Sigmoid colon (tissue), 6 donors: ENCODE measurements at regions not wholly inside any gene's neighbourhood (a gene's known extent, or its start where the extent isn't known, plus 50 kb on each side); places are given as distances from the start of the nearest gene placed in this dataset.

Source experiments
- DNase-seq: peaks from one replicate; pipeline ENCODE4 v3.0.0-alpha.2; 2019
- H3K27ac ChIP-seq, 4 donors: fragments of 200-600 bp; sonication (generic); one replicate each; pipeline ENCODE4 v1.5.1; 2016 to 2019; ENCODE audit warnings: mild to moderate bottlenecking in 1 of 4
- H3K27me3 ChIP-seq, 3 donors: fragments of 200-600 bp; sonication (generic); one replicate each; pipeline ENCODE4 v1.5.1; 2019; ENCODE audit warnings: mild to moderate bottlenecking in 1 of 3
- H3K36me3 ChIP-seq, 4 donors: fragments of 200-600 bp; sonication (generic); one replicate each; pipeline ENCODE4 v1.5.1; 2016 to 2019
- H3K4me1 ChIP-seq, 4 donors: fragments of 200-600 bp; sonication (generic); one replicate each; pipeline ENCODE4 v1.5.1; 2017 to 2019
- H3K4me3 ChIP-seq, 4 donors: fragments of 200-600 bp; sonication (generic); one replicate each; pipeline ENCODE4 v1.5.1; 2017 to 2019; ENCODE audit warnings: mild to moderate bottlenecking in 2 of 4, moderate library complexity in 1 of 4
- H3K9me3 ChIP-seq, 4 donors: fragments of 200-600 bp in 3 of 4; sonication (generic) in 3 of 4; one replicate each; pipeline versions ENCODE4 v1.5.1 to v1.6.1; 2013 to 2019
- EP300 ChIP-seq, 4 donors: sonication (generic); formaldehyde crosslinking; IDR thresholded peaks; one replicate each; pipeline ENCODE4 v1.6.1; 2017; ENCODE audit warnings: antibody characterized with exemption in 4 of 4
- POLR2A ChIP-seq, 2 donors: fragments of 450-650 bp; IDR thresholded peaks; one replicate each; pipeline ENCODE4 v1.6.1; 2016; ENCODE audit warnings: antibody characterized with exemption in 2 of 2, mild to moderate bottlenecking in 2 of 2, moderate library complexity in 2 of 2
- POLR2AphosphoS5 ChIP-seq, 4 donors: sonication (generic); formaldehyde crosslinking; IDR thresholded peaks; one replicate each; pipeline ENCODE4 v1.6.1; 2017; ENCODE audit warnings: antibody characterized with exemption in 4 of 4
- WGBS, 2 donors: extraction: QIAGEN DNeasy Blood & Tissue Kit; methylation state at CpG; one replicate each; pipeline ENCODE4 v1.1.7; 2013; 5-methylcytosine and 5-hydroxymethylcytosine counted together
- intact Hi-C: fragments of 100-400 bp; cut with DNase I; formaldehyde crosslinking; loops from one replicate; pipeline ENCODE4 v1.15.1; 2023
- TF ChIP-seq, protein P1 (sequence below), 4 experiments: fragments of 450-650 bp in 3 of 4; fragments of 200-600 bp in 1 of 4; IDR thresholded peaks; one replicate each; pipeline ENCODE4 v1.5.1; 2016 to 2019; ENCODE audit warnings: antibody characterized with exemption in 4 of 4, mild to moderate bottlenecking in 3 of 4, moderate library complexity in 2 of 4
- donor health status: healthy with polysubstance abuse.
- donor health status: healthy.

DNA sequence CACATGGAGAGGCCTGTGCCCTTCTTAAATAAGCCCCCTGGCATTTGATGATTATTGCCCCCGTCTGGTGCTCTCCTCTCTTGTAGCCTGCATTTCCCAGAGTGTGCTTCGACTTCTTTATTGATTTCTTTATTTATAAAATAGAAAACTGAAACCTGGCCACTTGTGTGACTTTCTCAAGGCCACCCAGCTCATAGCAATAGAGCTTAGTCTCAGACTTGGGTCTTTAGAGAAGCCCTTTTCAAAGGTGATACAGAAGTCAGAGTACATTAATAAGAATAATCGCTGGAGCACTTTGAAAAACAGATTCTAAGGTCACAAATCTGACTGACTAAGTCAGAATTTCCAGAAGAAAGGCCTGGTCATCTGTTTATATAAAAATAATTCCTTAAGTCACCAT, 86.6 kb downstream of the NOC3L start:
- intact Hi-C loops, result loop anchor here (5.0 kb wide), 1 partner anchor 41 kb away; no protein-coding TSS in a partner anchor
- DNase-seq, result no peak
- TF ChIP-seq POLR2A (IDR thresholded peaks at IDR 0.05) (no peak), POLR2AphosphoS5 (IDR thresholded peaks at IDR 0.05) (no peak), EP300 (IDR thresholded peaks at IDR 0.05) (no peak)
- TF ChIP-seq, protein P1, sequence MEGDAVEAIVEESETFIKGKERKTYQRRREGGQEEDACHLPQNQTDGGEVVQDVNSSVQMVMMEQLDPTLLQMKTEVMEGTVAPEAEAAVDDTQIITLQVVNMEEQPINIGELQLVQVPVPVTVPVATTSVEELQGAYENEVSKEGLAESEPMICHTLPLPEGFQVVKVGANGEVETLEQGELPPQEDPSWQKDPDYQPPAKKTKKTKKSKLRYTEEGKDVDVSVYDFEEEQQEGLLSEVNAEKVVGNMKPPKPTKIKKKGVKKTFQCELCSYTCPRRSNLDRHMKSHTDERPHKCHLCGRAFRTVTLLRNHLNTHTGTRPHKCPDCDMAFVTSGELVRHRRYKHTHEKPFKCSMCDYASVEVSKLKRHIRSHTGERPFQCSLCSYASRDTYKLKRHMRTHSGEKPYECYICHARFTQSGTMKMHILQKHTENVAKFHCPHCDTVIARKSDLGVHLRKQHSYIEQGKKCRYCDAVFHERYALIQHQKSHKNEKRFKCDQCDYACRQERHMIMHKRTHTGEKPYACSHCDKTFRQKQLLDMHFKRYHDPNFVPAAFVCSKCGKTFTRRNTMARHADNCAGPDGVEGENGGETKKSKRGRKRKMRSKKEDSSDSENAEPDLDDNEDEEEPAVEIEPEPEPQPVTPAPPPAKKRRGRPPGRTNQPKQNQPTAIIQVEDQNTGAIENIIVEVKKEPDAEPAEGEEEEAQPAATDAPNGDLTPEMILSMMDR (IDR thresholded peaks at IDR 0.05), result no peak
- Histone ChIP-seq H3K27ac (no peak overlapping the region), H3K27me3 (no peaks in the 10 kb centered on the region), H3K4me1 (peaks cover 0 to 34% (median 16%) of the 10 kb centered on the region in 4 donors), H3K4me3 (no peak overlapping the region), H3K9me3 (no peaks in the 10 kb centered on the region), H3K36me3 (peaks cover 0 to 5% (median 0%) of the 10 kb centered on the region in 4 donors)
- 78 to 81% methylated on average over 3 of the region's 3 CpGs for WGBS, 2 donors

DNA sequence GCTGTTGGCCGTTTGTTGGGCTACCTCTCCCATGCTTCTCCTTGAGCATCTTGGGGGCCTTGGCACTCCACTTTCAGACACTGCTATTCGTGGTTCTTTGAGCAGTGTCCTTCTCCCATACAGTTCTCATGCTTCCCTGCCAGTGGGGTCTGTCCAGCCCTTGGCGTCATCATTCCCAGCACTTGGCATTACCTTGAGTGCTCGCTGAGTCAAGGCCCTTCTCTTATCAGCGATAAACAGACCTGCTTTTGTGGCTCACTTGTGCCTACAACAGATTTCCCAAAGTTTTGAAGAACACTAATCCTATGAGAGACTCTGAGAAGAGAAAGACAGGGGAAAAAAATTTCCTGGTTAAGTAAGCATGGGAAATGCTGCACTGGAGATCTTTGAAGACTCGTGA, 85.3 kb downstream of the NOC3L start:
- H3K36me3 ChIP-seq, result no peaks in the 10 kb centered on the region
- intact Hi-C loops, result loop anchor here (5.0 kb wide), 1 partner anchor 40 kb away; no protein-coding TSS in a partner anchor
- WGBS, 2 donors, result 87 to 90% methylated on average over 6 of the region's 6 CpGs

DNA sequence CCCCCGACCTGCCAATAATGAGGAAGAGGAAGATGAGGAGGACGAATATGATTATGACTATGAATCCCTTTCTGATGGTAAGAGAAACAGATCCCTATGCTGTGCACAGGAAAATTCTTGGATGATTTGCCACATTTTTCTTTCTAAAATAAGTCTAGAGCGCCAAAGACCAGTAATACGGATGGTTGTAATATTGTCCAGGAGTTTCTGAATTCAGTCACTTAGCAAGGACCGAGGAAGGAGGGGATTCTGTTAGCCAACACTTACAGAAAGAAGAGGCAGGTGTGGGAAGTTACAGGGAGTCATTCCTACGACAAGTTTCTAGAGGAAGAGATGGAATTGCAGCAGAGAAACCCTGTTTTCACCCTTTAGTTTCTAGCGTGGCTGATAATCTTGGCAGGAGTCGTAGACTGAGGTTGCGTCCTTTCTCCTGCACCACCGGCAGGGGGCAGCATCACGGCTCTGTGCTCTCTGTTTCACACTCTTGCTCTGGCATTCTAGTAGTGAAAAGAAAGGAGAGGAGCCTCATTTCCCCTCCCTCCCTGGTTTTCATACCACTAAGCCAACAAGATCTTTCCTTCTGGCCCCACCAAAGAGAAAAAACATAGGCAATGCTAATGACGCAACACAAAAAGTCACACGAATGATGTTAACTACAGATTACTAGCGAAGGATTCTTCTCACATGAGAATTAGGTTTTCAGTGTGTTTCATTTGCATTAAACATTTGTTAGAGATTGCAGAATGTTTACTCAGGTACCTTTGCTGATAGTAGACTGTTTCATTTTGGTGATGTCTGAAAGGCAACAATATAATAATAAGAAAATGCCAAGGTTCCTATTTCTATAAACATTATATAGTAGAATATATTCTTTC, 82.7 kb downstream of the NOC3L start:
- H3K27me3 ChIP-seq, result no peaks in the 10 kb centered on the region
- intact Hi-C loops, result loop anchor here (5.0 kb wide), 2 partner anchors 37 to 162 kb away; no protein-coding TSS in a partner anchor
- WGBS, 2 donors, result 50 to 57% methylated on average over 14 of the region's 14 CpGs
- H3K9me3 ChIP-seq, result no peaks in the 10 kb centered on the region
- H3K27ac ChIP-seq, result peak overlapping the region in 2 of 4 donors; percentile 8 to 28
- H3K4me3 ChIP-seq, result no peak overlapping the region
- peaks cover 0 to 11% (median 0%) of the 10 kb centered on the region in 4 donors for H3K36me3 ChIP-seq
- TF ChIP-seq POLR2A (IDR thresholded peaks at IDR 0.05) (no peak), EP300 (IDR thresholded peaks at IDR 0.05) (no peak), POLR2AphosphoS5 (IDR thresholded peaks at IDR 0.05) (no peak)
- TF ChIP-seq, protein P1 (IDR thresholded peaks at IDR 0.05), result peak; percentile 21 to 81 (median 66)
- DNase-seq, result no peak
- H3K4me1 ChIP-seq, result peaks cover 0 to 19% (median 6%) of the 10 kb centered on the region in 4 donors

More for the DNA sequence above, 85.3 kb downstream of the NOC3L start:
- Histone ChIP-seq H3K27ac (no peak overlapping the region), H3K4me3 (no peak overlapping the region), H3K27me3 (no peaks in the 10 kb centered on the region), H3K9me3 (no peaks in the 10 kb centered on the region), H3K4me1 (peaks cover 0 to 34% (median 16%) of the 10 kb centered on the region in 4 donors)
- no peak for TF ChIP-seq POLR2AphosphoS5 (IDR thresholded peaks at IDR 0.05)
- no peak for TF ChIP-seq POLR2A (IDR thresholded peaks at IDR 0.05)
- TF ChIP-seq EP300 (IDR thresholded peaks at IDR 0.05), result no peak
- TF ChIP-seq, protein P1 (IDR thresholded peaks at IDR 0.05), result no peak
- DNase-seq, result no peak

DNA sequence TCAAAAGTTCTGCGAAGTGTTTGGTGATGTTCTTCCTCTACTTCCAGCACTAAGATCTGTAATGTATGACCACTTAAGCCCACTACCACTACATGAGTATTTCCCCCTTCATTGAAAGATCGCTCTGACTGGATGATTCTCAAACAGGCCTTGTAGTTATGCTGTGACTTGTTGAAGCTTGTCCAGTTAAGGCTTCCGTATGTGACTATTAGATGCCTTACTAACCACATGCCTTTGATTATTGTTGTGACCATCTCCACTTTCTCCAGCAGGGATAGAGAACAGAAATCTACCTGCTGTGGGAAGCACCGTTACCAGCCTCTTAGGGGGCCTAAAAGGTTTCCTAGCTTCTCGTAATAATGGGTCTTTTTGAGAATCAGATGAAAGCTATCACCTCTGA, 81.1 kb downstream of the NOC3L start:
- peaks cover 0 to 15% (median 5%) of the 10 kb centered on the region in 4 donors for H3K4me1 ChIP-seq
- no peaks in the 10 kb centered on the region for H3K9me3 ChIP-seq
- H3K27me3 ChIP-seq, result no peaks in the 10 kb centered on the region
- H3K27ac ChIP-seq, result no peak overlapping the region
- peaks cover 0 to 11% (median 0%) of the 10 kb centered on the region in 4 donors for H3K36me3 ChIP-seq
- H3K4me3 ChIP-seq, result no peak overlapping the region
- intact Hi-C loops, result loop anchor here (5.0 kb wide), 1 partner anchor 161 kb away; no protein-coding TSS in a partner anchor
- no peak for DNase-seq
- TF ChIP-seq, protein P1 (IDR thresholded peaks at IDR 0.05), result no peak
- TF ChIP-seq POLR2AphosphoS5 (IDR thresholded peaks at IDR 0.05) (no peak), EP300 (IDR thresholded peaks at IDR 0.05) (no peak), POLR2A (IDR thresholded peaks at IDR 0.05) (no peak)
- WGBS, 2 donors, result 95 to 96% methylated on average over 5 of the region's 5 CpGs
